Activated naive CD4-positive, alpha-beta T cell treated with anti-CD3 and anti-CD28 coated beads, Interleukin-2, amount 10 ng/mL, durations not matched to agents 7 days and 5 days (primary cell): ENCODE measurements at regions not wholly inside any gene's neighbourhood (a gene's known extent, or its start where the extent isn't known, plus 50 kb on each side); places are given as distances from the start of the nearest gene placed in this dataset.

Source experiments
- CTCF ChIA-PET: fragments of 350-600 bp; sonication (Branson Sonifier 250); formaldehyde crosslinking; loops from one replicate; lab custom pipeline; 2021; ENCODE audit warnings: antibody characterized with exemption; lab: Charles Lee
- DNase-seq: peaks from one replicate; pipeline ENCODE4 v3.0.0-alpha.2; 2020
- H3K27ac Mint-ChIP-seq: one replicate; pipeline ENCODE4 v1.8.0; 2021; ENCODE audit warnings: mild to moderate bottlenecking, moderate library complexity, mixed read lengths
- H3K27me3 Mint-ChIP-seq: one replicate; pipeline ENCODE4 v1.8.0; 2021; ENCODE audit warnings: mild to moderate bottlenecking, mixed read lengths
- H3K36me3 Mint-ChIP-seq: one replicate; pipeline ENCODE4 v1.8.0; 2021; ENCODE audit warnings: mixed read lengths
- H3K4me1 Mint-ChIP-seq: one replicate; pipeline ENCODE4 v1.8.0; 2021; ENCODE audit warnings: mixed read lengths
- H3K4me3 Mint-ChIP-seq: one replicate; pipeline ENCODE4 v1.8.0; 2021; ENCODE audit warnings: mild to moderate bottlenecking, moderate library complexity, mixed read lengths
- H3K9me3 Mint-ChIP-seq: one replicate; pipeline ENCODE4 v1.8.0; 2021; ENCODE audit warnings: mixed read lengths

GRCh38 chr5:82861701-82862100 lies 215.5 kb downstream of the TMEM167A start:
- Mint-ChIP-seq H3K9me3 (no peaks in the 10 kb centered on the region), H3K27ac (no peak overlapping the region), H3K36me3 (no peaks in the 10 kb centered on the region), H3K4me1 (no peaks in the 10 kb centered on the region), H3K4me3 (no peak overlapping the region), H3K27me3 (no peaks in the 10 kb centered on the region)
- DNase-seq: no peak
- CTCF ChIA-PET: no interaction called here

- no peaks in the 10 kb centered on the region for H3K4me1 Mint-ChIP-seq
- CTCF ChIA-PET: no interaction called here
- no peaks in the 10 kb centered on the region for H3K27me3 Mint-ChIP-seq
- H3K27ac Mint-ChIP-seq: no peak overlapping the region
- H3K9me3 Mint-ChIP-seq: no peaks in the 10 kb centered on the region
- H3K36me3 Mint-ChIP-seq: no peaks in the 10 kb centered on the region
- no peak overlapping the region for H3K4me3 Mint-ChIP-seq
- DNase-seq: no peak
These were observed 217.6 kb downstream of the TMEM167A start for GRCh38 chr5:82859451-82860140.

- H3K4me1 Mint-ChIP-seq: no peaks in the 10 kb centered on the region
- CTCF ChIA-PET: no interaction called here
- no peaks in the 10 kb centered on the region for H3K9me3 Mint-ChIP-seq
- no peak overlapping the region for H3K27ac Mint-ChIP-seq
- H3K27me3 Mint-ChIP-seq: peaks cover 4% of the 10 kb centered on the region
- no peak for DNase-seq
- H3K4me3 Mint-ChIP-seq: no peak overlapping the region
- no peaks in the 10 kb centered on the region for H3K36me3 Mint-ChIP-seq
These were observed 218.8 kb downstream of the TMEM167A start for GRCh38 chr5:82858151-82859025.

GRCh38 chr5:82855893-82856550 lies 221.2 kb downstream of the TMEM167A start:
- no peak overlapping the region for H3K27ac Mint-ChIP-seq
- peaks cover 4% of the 10 kb centered on the region for H3K27me3 Mint-ChIP-seq
- CTCF ChIA-PET: no interaction called here
- H3K9me3 Mint-ChIP-seq: no peaks in the 10 kb centered on the region
- no peak overlapping the region for H3K4me3 Mint-ChIP-seq
- DNase-seq: no peak
- no peaks in the 10 kb centered on the region for H3K36me3 Mint-ChIP-seq
- no peaks in the 10 kb centered on the region for H3K4me1 Mint-ChIP-seq

- peaks cover 4% of the 10 kb centered on the region for H3K27me3 Mint-ChIP-seq
- no peaks in the 10 kb centered on the region for H3K36me3 Mint-ChIP-seq
- CTCF ChIA-PET: no interaction called here
- no peak overlapping the region for H3K4me3 Mint-ChIP-seq
- no peak overlapping the region for H3K27ac Mint-ChIP-seq
- no peaks in the 10 kb centered on the region for H3K4me1 Mint-ChIP-seq
- H3K9me3 Mint-ChIP-seq: no peaks in the 10 kb centered on the region
- DNase-seq: no peak
These were observed 222.2 kb downstream of the TMEM167A start for GRCh38 chr5:82854956-82855355.

- H3K4me1 Mint-ChIP-seq: no peaks in the 10 kb centered on the region
- no peak for DNase-seq
- H3K9me3 Mint-ChIP-seq: no peaks in the 10 kb centered on the region
- peaks cover 4% of the 10 kb centered on the region for H3K27me3 Mint-ChIP-seq
- no peak overlapping the region for H3K27ac Mint-ChIP-seq
- no peak overlapping the region for H3K4me3 Mint-ChIP-seq
- no peaks in the 10 kb centered on the region for H3K36me3 Mint-ChIP-seq
- CTCF ChIA-PET: no interaction called here
These were observed 225.7 kb downstream of the TMEM167A start for GRCh38 chr5:82851471-82851870.

GRCh38 chr5:82850393-82850792 lies 226.8 kb downstream of the TMEM167A start:
- CTCF ChIA-PET: no interaction called here
- H3K4me3 Mint-ChIP-seq: no peak overlapping the region
- H3K4me1 Mint-ChIP-seq: no peaks in the 10 kb centered on the region
- no peak overlapping the region for H3K27ac Mint-ChIP-seq
- peaks cover 4% of the 10 kb centered on the region for H3K27me3 Mint-ChIP-seq
- no peaks in the 10 kb centered on the region for H3K36me3 Mint-ChIP-seq
- H3K9me3 Mint-ChIP-seq: no peaks in the 10 kb centered on the region
- no peak for DNase-seq

- no peaks in the 10 kb centered on the region for H3K36me3 Mint-ChIP-seq
- H3K4me3 Mint-ChIP-seq: no peak overlapping the region
These were observed 227.3 kb downstream of the TMEM167A start for GRCh38 chr5:82849885-82850284.

GRCh38 chr5:82847562-82847961 lies 229.6 kb downstream of the TMEM167A start:
- Mint-ChIP-seq H3K27ac (no peak overlapping the region), H3K4me3 (no peak overlapping the region), H3K9me3 (no peaks in the 10 kb centered on the region), H3K36me3 (no peaks in the 10 kb centered on the region), H3K27me3 (no peaks in the 10 kb centered on the region), H3K4me1 (no peaks in the 10 kb centered on the region)
- DNase-seq: no peak
- CTCF ChIA-PET: no interaction called here

More at GRCh38 chr5:82849885-82850284, 227.3 kb downstream of the TMEM167A start:
- DNase-seq: no peak
- no peaks in the 10 kb centered on the region for H3K4me1 Mint-ChIP-seq
- CTCF ChIA-PET: no interaction called here
- H3K27ac Mint-ChIP-seq: no peak overlapping the region
- H3K9me3 Mint-ChIP-seq: no peaks in the 10 kb centered on the region
- H3K27me3 Mint-ChIP-seq: peaks cover 4% of the 10 kb centered on the region

- Mint-ChIP-seq H3K9me3 (peaks cover 6% of the 10 kb centered on the region), H3K4me3 (no peak overlapping the region), H3K4me1 (no peaks in the 10 kb centered on the region), H3K27ac (no peak overlapping the region), H3K36me3 (no peaks in the 10 kb centered on the region), H3K27me3 (no peaks in the 10 kb centered on the region)
- no peak for DNase-seq
- CTCF ChIA-PET: no interaction called here
These were observed 237.3 kb downstream of the TMEM167A start for GRCh38 chr5:82839881-82840280.

- H3K4me1 Mint-ChIP-seq: no peaks in the 10 kb centered on the region
- no peak for DNase-seq
- no peaks in the 10 kb centered on the region for H3K36me3 Mint-ChIP-seq
- CTCF ChIA-PET: no interaction called here
- H3K27me3 Mint-ChIP-seq: no peaks in the 10 kb centered on the region
- no peak overlapping the region for H3K4me3 Mint-ChIP-seq
- H3K9me3 Mint-ChIP-seq: peaks cover 6% of the 10 kb centered on the region
- H3K27ac Mint-ChIP-seq: no peak overlapping the region
These were observed 241.7 kb downstream of the TMEM167A start for GRCh38 chr5:82835488-82835887.

GRCh38 chr5:82834151-82834550 lies 243.0 kb downstream of the TMEM167A start:
- no peaks in the 10 kb centered on the region for H3K36me3 Mint-ChIP-seq
- peaks cover 6% of the 10 kb centered on the region for H3K9me3 Mint-ChIP-seq
- H3K27ac Mint-ChIP-seq: no peak overlapping the region
- H3K4me1 Mint-ChIP-seq: no peaks in the 10 kb centered on the region
- DNase-seq: no peak
- CTCF ChIA-PET: no interaction called here
- H3K27me3 Mint-ChIP-seq: no peaks in the 10 kb centered on the region
- H3K4me3 Mint-ChIP-seq: no peak overlapping the region

GRCh38 chr5:82833277-82833676 lies 243.9 kb downstream of the TMEM167A start:
- no peaks in the 10 kb centered on the region for H3K36me3 Mint-ChIP-seq
- H3K9me3 Mint-ChIP-seq: peaks cover 6% of the 10 kb centered on the region
- H3K4me3 Mint-ChIP-seq: no peak overlapping the region
- no peaks in the 10 kb centered on the region for H3K4me1 Mint-ChIP-seq
- no peak overlapping the region for H3K27ac Mint-ChIP-seq
- CTCF ChIA-PET: no interaction called here
- no peak for DNase-seq
- no peaks in the 10 kb centered on the region for H3K27me3 Mint-ChIP-seq

GRCh38 chr5:82832445-82832844 lies 244.7 kb downstream of the TMEM167A start:
- Mint-ChIP-seq H3K4me1 (no peaks in the 10 kb centered on the region), H3K27ac (no peak overlapping the region), H3K9me3 (peaks cover 6% of the 10 kb centered on the region), H3K36me3 (no peaks in the 10 kb centered on the region), H3K27me3 (no peaks in the 10 kb centered on the region), H3K4me3 (no peak overlapping the region)
- DNase-seq: no peak
- CTCF ChIA-PET: no interaction called here
